IMR-90 (cell line): ENCODE measurements at regions not wholly inside any gene's neighbourhood (a gene's known extent, or its start where the extent isn't known, plus 50 kb on each side); places are given as distances from the start of the nearest gene placed in this dataset.

Experiments
- ATAC-seq: fragments of 200-7000 bp; cut with Tn5 transposase; 2 replicates; pipeline ENCODE4 v1.9.1; 2020; ENCODE audit warnings: low read depth, mild to moderate bottlenecking, moderate library complexity
- BruUV-seq: library from RNA; stranded (reverse); fragments of 400-500 nt; replicated peaks from 2 replicates; lab custom pipeline; 2021; lab: Mats Ljungman, UMichigan
- CTCF ChIA-PET: fragments of 300-600 bp; formaldehyde crosslinking; extraction: SDS; loops from one replicate; lab custom pipeline; 2021; ENCODE audit warnings: antibody characterized with exemption; lab: Yijun Ruan, JAX
- POLR2A ChIA-PET: fragments of 300-600 bp; sonication (Branson Sonifier 250); formaldehyde crosslinking; loops from one replicate; lab custom pipeline; 2022; ENCODE audit warnings: antibody characterized with exemption; ENCODE audit not compliant: unreplicated experiment; lab: Charles Lee
- DNase-seq: peaks from one replicate; pipeline ENCODE4 v3.0.0; 2013
- H2AFZ ChIP-seq: replicated peaks from 2 replicates; pipeline ENCODE3; 2013; ENCODE audit warnings: low read length, mild to moderate bottlenecking; ENCODE audit not compliant: poor library complexity
- H2AK5ac ChIP-seq: 2 replicates; pipeline ENCODE4 v1.6.1; 2013; ENCODE audit warnings: low read depth, low read length, inconsistent platforms
- H2AK9ac ChIP-seq: replicated peaks from 2 replicates; pipeline ENCODE3; 2013; ENCODE audit warnings: mild to moderate bottlenecking, low read depth, low read length, moderate library complexity; ENCODE audit not compliant: poor library complexity
- H2BK120ac ChIP-seq: 2 replicates; pipeline ENCODE4 v1.6.1; 2013; ENCODE audit warnings: low read depth, low read length, inconsistent platforms
- H2BK15ac ChIP-seq: 3 replicates; pipeline ENCODE4 v1.6.1; 2013; ENCODE audit warnings: low read depth, low read length, inconsistent platforms
- H2BK20ac ChIP-seq: 2 replicates; pipeline ENCODE4 v1.6.1; 2013; ENCODE audit warnings: low read depth, mild to moderate bottlenecking, inconsistent platforms, low read length, moderate library complexity
- H2BK5ac ChIP-seq: 2 replicates; pipeline ENCODE4 v1.6.1; 2013; ENCODE audit warnings: mild to moderate bottlenecking, low read depth, low read length, inconsistent platforms; ENCODE audit not compliant: poor library complexity, severe bottlenecking
- H3K14ac ChIP-seq: replicated peaks from 2 replicates; pipeline ENCODE4 v1.6.1; 2013; ENCODE audit warnings: low read depth, low read length, inconsistent platforms
- H3K18ac ChIP-seq: 2 replicates; pipeline ENCODE4 v1.6.1; 2013; ENCODE audit warnings: low read depth, low read length, control low read depth
- H3K23ac ChIP-seq: 2 replicates; pipeline ENCODE4 v1.6.1; 2013; ENCODE audit warnings: low read depth, low read length, inconsistent platforms
- H3K27ac ChIP-seq: 2 replicates; pipeline ENCODE4 v1.5.1; 2013; ENCODE audit warnings: mild to moderate bottlenecking, control low read depth, low read length; ENCODE audit not compliant: insufficient read depth
- H3K27me3 ChIP-seq: 2 replicates; pipeline ENCODE4 v1.6.1; 2013; ENCODE audit warnings: low read length; ENCODE audit not compliant: control insufficient read depth, insufficient read depth
- H3K36me3 ChIP-seq: 2 replicates; pipeline ENCODE4 v1.6.1; 2013; ENCODE audit warnings: low read length, mixed read lengths; ENCODE audit not compliant: control insufficient read depth, insufficient read depth
- H3K4ac ChIP-seq: 2 replicates; pipeline ENCODE4 v1.6.1; 2013; ENCODE audit warnings: low read depth, low read length, inconsistent platforms
- H3K4me1 ChIP-seq: 2 replicates; pipeline ENCODE4 v1.6.1; 2013; ENCODE audit warnings: low read length, mixed read lengths; ENCODE audit not compliant: control insufficient read depth, insufficient read depth
- H3K4me2 ChIP-seq: 2 replicates; pipeline ENCODE4 v1.6.1; 2013; ENCODE audit warnings: low read depth, mild to moderate bottlenecking, control low read depth, low read length, moderate library complexity
- H3K4me3 ChIP-seq: 2 replicates; pipeline ENCODE4 v1.5.1; 2013; ENCODE audit warnings: low read depth, mild to moderate bottlenecking, control low read depth, low read length, moderate library complexity; ENCODE audit not compliant: insufficient read depth
- H3K56ac ChIP-seq: 2 replicates; pipeline ENCODE4 v1.6.1; 2013; ENCODE audit warnings: low read length, inconsistent platforms; ENCODE audit not compliant: insufficient read depth; ENCODE audit errors: extremely low read depth
- H3K79me1 ChIP-seq, 2 experiments: 2 replicates each; pipeline ENCODE4 v1.6.1; 2013; ENCODE audit warnings: low read length in 2 of 2, inconsistent platforms in 1 of 2, low read depth in 1 of 2
- H3K9ac ChIP-seq: 2 replicates; pipeline ENCODE4 v1.6.1; 2013; ENCODE audit warnings: low read depth, low read length, control low read depth
- H3K9me1 ChIP-seq: 2 replicates; pipeline ENCODE4 v1.6.1; 2013; ENCODE audit warnings: low read length, inconsistent platforms; ENCODE audit not compliant: insufficient read depth
- H3K9me3 ChIP-seq: 2 replicates; pipeline ENCODE4 v1.6.1; 2013; ENCODE audit warnings: low read length; ENCODE audit not compliant: control insufficient read depth, insufficient read depth
- H4K20me1 ChIP-seq: 2 replicates; pipeline ENCODE4 v1.6.1; 2013; ENCODE audit warnings: low read length, inconsistent platforms; ENCODE audit not compliant: insufficient read depth
- H4K5ac ChIP-seq: 2 replicates; pipeline ENCODE4 v1.6.1; 2013; ENCODE audit warnings: mild to moderate bottlenecking, low read depth, low read length, control low read depth
- H4K8ac ChIP-seq, 2 experiments: 2 replicates each; pipeline ENCODE4 v1.6.1; 2013; ENCODE audit warnings: low read depth in 2 of 2, low read length in 2 of 2, control low read depth in 1 of 2, inconsistent platforms in 1 of 2
- H4K91ac ChIP-seq: 2 replicates; pipeline ENCODE4 v1.6.1; 2013; ENCODE audit warnings: low read depth, low read length, inconsistent platforms; ENCODE audit not compliant: insufficient read depth
- BHLHE40 ChIP-seq: fragments of 150-350 bp; IDR thresholded peaks from 2 replicates; pipeline ENCODE4 v1.6.1; 2016; ENCODE audit warnings: mild to moderate bottlenecking, low read depth, low read length
- CEBPB ChIP-seq: IDR thresholded peaks from 2 replicates; pipeline ENCODE4 v1.6.1; 2012; ENCODE audit warnings: low read depth, low read length, improper control_type of control experiment
- CHD1 ChIP-seq: IDR thresholded peaks from 2 replicates; pipeline ENCODE4 v1.6.1; 2012; ENCODE audit warnings: low read depth, low read length, improper control_type of control experiment
- CTCF ChIP-seq: conservative IDR thresholded peaks from 2 replicates; pipeline ENCODE4 v1.5.1; 2012; ENCODE audit warnings: mild to moderate bottlenecking, low read depth, low read length, improper control_type of control experiment
- FOS ChIP-seq: fragments of 150-350 bp; IDR thresholded peaks from 2 replicates; pipeline ENCODE4 v1.6.1; 2016; ENCODE audit warnings: low read depth, low read length
- MAFK ChIP-seq: IDR thresholded peaks from 2 replicates; pipeline ENCODE4 v1.6.1; 2012; ENCODE audit warnings: low read depth, low read length, improper control_type of control experiment
- MAZ ChIP-seq: IDR thresholded peaks from 2 replicates; pipeline ENCODE4 v1.6.1; 2012; ENCODE audit warnings: low read depth, mild to moderate bottlenecking, low read length, improper control_type of control experiment, moderate library complexity, borderline replicate concordance
- MXI1 ChIP-seq: IDR thresholded peaks from 2 replicates; pipeline ENCODE4 v1.6.1; 2012; ENCODE audit warnings: low read depth, mild to moderate bottlenecking, low read length, moderate library complexity, borderline replicate concordance
- NFE2L2 ChIP-seq: fragments of 150-350 bp; IDR thresholded peaks from 2 replicates; pipeline ENCODE4 v1.6.1; 2016; ENCODE audit warnings: low read depth, mild to moderate bottlenecking, low read length
- POLR2A ChIP-seq: IDR thresholded peaks from 2 replicates; pipeline ENCODE4 v1.6.1; 2012; ENCODE audit warnings: mild to moderate bottlenecking, low read depth, low read length
- RAD21 ChIP-seq: IDR thresholded peaks from 2 replicates; pipeline ENCODE4 v1.6.1; 2012; ENCODE audit warnings: low read length, improper control_type of control experiment
- RCOR1 ChIP-seq: IDR thresholded peaks from 2 replicates; pipeline ENCODE4 v1.6.1; 2012; ENCODE audit warnings: mild to moderate bottlenecking, low read length, improper control_type of control experiment; ENCODE audit not compliant: insufficient replicate concordance
- RFX5 ChIP-seq: IDR thresholded peaks from 2 replicates; pipeline ENCODE4 v1.8.0; 2012; ENCODE audit warnings: low read depth, mild to moderate bottlenecking, low read length, moderate library complexity
- SMC3 ChIP-seq: fragments of 150-350 bp; IDR thresholded peaks from 2 replicates; pipeline ENCODE4 v1.6.1; 2016; ENCODE audit warnings: low read depth, mild to moderate bottlenecking, antibody characterized with exemption, low read length, moderate library complexity
- WGBS, 2 experiments: methylation state at CpG; one replicate each; pipeline versions ENCODE4 v1.1.5 to v1.1.7; 2013; ENCODE audit warnings: missing lambda C conversion rate in 2 of 2; ENCODE audit not compliant: insufficient read length in 1 of 2; ENCODE audit errors: extremely low coverage in 2 of 2; 5-methylcytosine and 5-hydroxymethylcytosine counted together
- dilution Hi-C: fragments of 300-500 bp; cut with HindIII; formaldehyde crosslinking; loops from one replicate; pipeline ENCODE4 v1.14.3; 2018; ENCODE audit warnings: low sequenced_read_pairs; ENCODE audit not compliant: unreplicated experiment
- in situ Hi-C: fragments of 300-500 bp; cut with MboI; formaldehyde crosslinking; loops from 3 replicates; pipeline ENCODE4 v1.14.3; 2019; ENCODE audit warnings: low sequenced_read_pairs, inconsistent platforms, mixed read lengths
- intact Hi-C: fragments of 100-400 bp; cut with micrococcal nuclease; formaldehyde crosslinking; loops from 2 replicates; pipeline ENCODE4 v1.10.0; 2022
- TF ChIP-seq, protein P1 (sequence below): fragments of 150-350 bp; IDR thresholded peaks from 2 replicates; pipeline ENCODE4 v1.6.1; 2017; ENCODE audit warnings: mild to moderate bottlenecking, antibody characterized with exemption, low read length, low read depth

GRCh38 chr2:83238111-83238510 is 1221.0 kb downstream of the SUCLG1 start:
- Histone ChIP-seq H3K4me2 (no peak overlapping the region), H2AK5ac (no peak overlapping the region), H3K4me1 (no peaks in the 10 kb centered on the region), H4K91ac (no peak overlapping the region), H2BK15ac (no peak overlapping the region), H3K79me1 (no peaks in the 10 kb centered on the region), H2BK120ac (no peak overlapping the region), H3K9ac (no peak overlapping the region), H3K18ac (no peak overlapping the region), H2AFZ (no peak overlapping the region), H3K9me1 (no peaks in the 10 kb centered on the region), H3K27me3 (no peaks in the 10 kb centered on the region), H4K20me1 (no peaks in the 10 kb centered on the region), H4K8ac (no peak overlapping the region), H3K9me3 (no peaks in the 10 kb centered on the region), H3K23ac (no peak overlapping the region), H2AK9ac (no peak overlapping the region), H2BK20ac (no peak overlapping the region), H4K5ac (no peak overlapping the region), H3K27ac (no peak overlapping the region), H3K36me3 (no peaks in the 10 kb centered on the region), H3K56ac (no peak overlapping the region), H3K4ac (no peak overlapping the region), H3K4me3 (no peak overlapping the region), H3K14ac (no peak overlapping the region), H2BK5ac (no peak overlapping the region)
- in situ Hi-C loops: loop anchor here (25.0 kb wide), 1 partner anchor 101 kb away; no protein-coding TSS in a partner anchor
- ChIA-PET CTCF (no interaction called here), POLR2A (no interaction called here)
- ATAC-seq: no peak
- intact Hi-C loops: no loop called here
- WGBS, 2 experiments: no CpG with 5 or more reads among the region's 2 CpGs
- TF ChIP-seq CEBPB (no peak), RCOR1 (no peak), POLR2A (no peak), FOS (no peak), MAZ (no peak), BHLHE40 (no peak), CHD1 (no peak), MXI1 (no peak), SMC3 (no peak), CTCF (no peak), MAFK (no peak), RFX5 (no peak), NFE2L2 (no peak), RAD21 (no peak)
- TF ChIP-seq, protein P1, sequence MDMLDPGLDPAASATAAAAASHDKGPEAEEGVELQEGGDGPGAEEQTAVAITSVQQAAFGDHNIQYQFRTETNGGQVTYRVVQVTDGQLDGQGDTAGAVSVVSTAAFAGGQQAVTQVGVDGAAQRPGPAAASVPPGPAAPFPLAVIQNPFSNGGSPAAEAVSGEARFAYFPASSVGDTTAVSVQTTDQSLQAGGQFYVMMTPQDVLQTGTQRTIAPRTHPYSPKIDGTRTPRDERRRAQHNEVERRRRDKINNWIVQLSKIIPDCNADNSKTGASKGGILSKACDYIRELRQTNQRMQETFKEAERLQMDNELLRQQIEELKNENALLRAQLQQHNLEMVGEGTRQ: no peak
- DNase-seq: no peak
- dilution Hi-C loops: no loop called here
- no TSS peak for BruUV-seq
